H9 (cell line): ENCODE measurements at regions not wholly inside any gene's neighbourhood (a gene's known extent, or its start where the extent isn't known, plus 50 kb on each side); places are given as distances from the start of the nearest gene placed in this dataset.

ENCODE experiments used
- DNase-seq: peaks from one replicate; pipeline ENCODE4 v3.0.0-alpha.2; 2017
- H2AFZ ChIP-seq: one replicate; pipeline ENCODE4 v1.6.1; 2013; ENCODE audit warnings: mild to moderate bottlenecking, low read length, control low read depth, moderate library complexity
- H2AK5ac ChIP-seq: 2 replicates; pipeline ENCODE4 v1.6.1; 2013; ENCODE audit warnings: low read length, control low read depth, mixed read lengths; ENCODE audit not compliant: insufficient read length
- H2BK120ac ChIP-seq: one replicate; pipeline ENCODE4 v1.6.1; 2013; ENCODE audit warnings: low read depth, mild to moderate bottlenecking, low read length, control low read depth, inconsistent platforms; ENCODE audit not compliant: poor library complexity, severe bottlenecking
- H2BK12ac ChIP-seq: 2 replicates; pipeline ENCODE4 v1.6.1; 2013; ENCODE audit warnings: low read length, control low read depth, mixed read lengths, low read depth; ENCODE audit not compliant: insufficient read length
- H2BK15ac ChIP-seq: 2 replicates; pipeline ENCODE4 v1.6.1; 2013; ENCODE audit warnings: low read depth, low read length, control low read depth
- H2BK20ac ChIP-seq: one replicate; pipeline ENCODE4 v1.6.1; 2013; ENCODE audit warnings: low read depth, mild to moderate bottlenecking, low read length, control low read depth, inconsistent platforms; ENCODE audit not compliant: poor library complexity, severe bottlenecking
- H2BK5ac ChIP-seq: 2 replicates; pipeline ENCODE4 v1.6.1; 2013; ENCODE audit warnings: low read length, control low read depth, mixed read lengths; ENCODE audit not compliant: insufficient read length
- H3K14ac ChIP-seq: 2 replicates; pipeline ENCODE4 v1.6.1; 2013; ENCODE audit warnings: low read length, control low read depth; ENCODE audit not compliant: insufficient read depth
- H3K18ac ChIP-seq: 2 replicates; pipeline ENCODE4 v1.6.1; 2013; ENCODE audit warnings: low read depth, mild to moderate bottlenecking, mixed read lengths, low read length, control low read depth; ENCODE audit not compliant: insufficient read length
- H3K23ac ChIP-seq: 2 replicates; pipeline ENCODE4 v1.6.1; 2013; ENCODE audit warnings: low read length, control low read depth, mixed read lengths, low read depth; ENCODE audit not compliant: insufficient read length
- H3K23me2 ChIP-seq: 2 replicates; pipeline ENCODE4 v1.6.1; 2013; ENCODE audit warnings: low read depth, mild to moderate bottlenecking, mixed read lengths, low read length, control low read depth; ENCODE audit not compliant: insufficient read length, poor library complexity, severe bottlenecking
- H3K27ac ChIP-seq: 2 replicates; pipeline ENCODE4 v1.5.1; 2013; ENCODE audit warnings: low read length, control low read depth, mixed read lengths, low read depth; ENCODE audit not compliant: insufficient read length
- H3K27me3 ChIP-seq: 2 replicates; pipeline ENCODE4 v1.6.1; 2013; ENCODE audit warnings: low read length, control low read depth, inconsistent platforms; ENCODE audit not compliant: insufficient read depth
- H3K4ac ChIP-seq: 2 replicates; pipeline ENCODE4 v1.6.1; 2013; ENCODE audit warnings: low read depth, mild to moderate bottlenecking, control low read depth, inconsistent platforms, low read length, moderate library complexity
- H3K4me1 ChIP-seq: 2 replicates; pipeline ENCODE4 v1.6.1; 2013; ENCODE audit warnings: low read length, control low read depth, inconsistent platforms; ENCODE audit not compliant: insufficient read depth
- H3K4me2 ChIP-seq: 2 replicates; pipeline ENCODE4 v1.6.1; 2013; ENCODE audit warnings: low read length, control low read depth, mixed read lengths; ENCODE audit not compliant: insufficient read length, insufficient read depth
- H3K56ac ChIP-seq: 2 replicates; pipeline ENCODE4 v1.6.1; 2013; ENCODE audit warnings: low read depth, mild to moderate bottlenecking, mixed read lengths, low read length, control low read depth; ENCODE audit not compliant: insufficient read length
- H3K79me1 ChIP-seq: 2 replicates; pipeline ENCODE4 v1.6.1; 2013; ENCODE audit warnings: low read depth, mild to moderate bottlenecking, moderate library complexity, low read length, control low read depth, inconsistent platforms; ENCODE audit not compliant: insufficient read depth, poor library complexity, severe bottlenecking
- H3K79me2 ChIP-seq: 2 replicates; pipeline ENCODE4 v1.6.1; 2013; ENCODE audit warnings: low read length, control low read depth, inconsistent platforms; ENCODE audit not compliant: insufficient read depth
- H3K9ac ChIP-seq: 2 replicates; pipeline ENCODE4 v1.6.1; 2013; ENCODE audit warnings: low read length, control low read depth, mixed read lengths; ENCODE audit not compliant: insufficient read length; ENCODE audit errors: extremely low read depth
- H3K9me3 ChIP-seq: one replicate; pipeline ENCODE4 v1.6.1; 2013; ENCODE audit warnings: low read depth, low read length, inconsistent platforms; ENCODE audit not compliant: control insufficient read depth
- H3T11ph ChIP-seq: one replicate; pipeline ENCODE4 v1.6.1; 2013; ENCODE audit warnings: mild to moderate bottlenecking, low read length, control low read depth, inconsistent platforms
- H4K20me1 ChIP-seq: one replicate; pipeline ENCODE4 v1.6.1; 2013; ENCODE audit not compliant: control insufficient read depth, insufficient read length, insufficient read depth
- H4K5ac ChIP-seq: 2 replicates; pipeline ENCODE4 v1.6.1; 2013; ENCODE audit warnings: low read depth, mild to moderate bottlenecking, mixed read lengths, low read length, control low read depth; ENCODE audit not compliant: insufficient read length
- H4K8ac ChIP-seq: replicated peaks from 2 replicates; pipeline ENCODE4 v1.6.1; 2013; ENCODE audit warnings: low read length, control low read depth, mixed read lengths, low read depth; ENCODE audit not compliant: insufficient read length
- H4K91ac ChIP-seq: 2 replicates; pipeline ENCODE4 v1.6.1; 2013; ENCODE audit warnings: low read depth, mild to moderate bottlenecking, moderate library complexity, mixed read lengths, low read length, control low read depth; ENCODE audit not compliant: insufficient read length
- H3K27ac Mint-ChIP-seq, 3 experiments: 2 replicates in 2 of 3; 3 replicates in 1 of 3; pipeline ENCODE4 v1.8.0; 2020 to 2021; ENCODE audit warnings: mixed read lengths in 3 of 3, mild to moderate bottlenecking in 1 of 3, moderate library complexity in 1 of 3
- H3K27me3 Mint-ChIP-seq: 2 replicates; pipeline ENCODE4 v1.8.0; 2021; ENCODE audit warnings: low read depth, mild to moderate bottlenecking, moderate library complexity, mixed read lengths
- H3K36me3 Mint-ChIP-seq, 3 experiments: 2 replicates in 2 of 3; 3 replicates in 1 of 3; pipeline ENCODE4 v1.8.0; 2020 to 2021; ENCODE audit warnings: low read depth in 3 of 3, mixed read lengths in 3 of 3; ENCODE audit not compliant: insufficient read depth in 1 of 3
- H3K4me1 Mint-ChIP-seq, 2 experiments: 2 replicates each; pipeline ENCODE4 v1.8.0; 2020; ENCODE audit warnings: mixed read lengths in 2 of 2
- H3K4me3 Mint-ChIP-seq, 2 experiments: 2 replicates in 1 of 2; 3 replicates in 1 of 2; pipeline ENCODE4 v1.8.0; 2020 to 2021; ENCODE audit warnings: mild to moderate bottlenecking in 2 of 2, mixed read lengths in 2 of 2, moderate library complexity in 1 of 2
- H3K9me3 Mint-ChIP-seq, 2 experiments: 2 replicates in 1 of 2; 3 replicates in 1 of 2; pipeline ENCODE4 v1.8.0; 2020; ENCODE audit warnings: mild to moderate bottlenecking in 2 of 2, mixed read lengths in 2 of 2, moderate library complexity in 1 of 2
- CTCF ChIP-seq: fragments of 200-600 bp; sonication (generic); conservative IDR thresholded peaks from 3 replicates; pipeline ENCODE4 v1.8.0; 2021; ENCODE audit warnings: antibody characterized with exemption, mild to moderate bottlenecking
- WGBS: extraction: QIAGEN DNeasy Blood & Tissue Kit; methylation state at CpG from one replicate; pipeline ENCODE4 v1.1.7; 2013; ENCODE audit warnings: missing lambda C conversion rate, low lambda C conversion rate, mixed read lengths; ENCODE audit not compliant: insufficient read length; ENCODE audit errors: extremely low coverage; 5-methylcytosine and 5-hydroxymethylcytosine counted together

GRCh38 chr2:193743089-193743488 lies 1548.4 kb upstream of the TMEFF2 start:
- H3K4me1 Mint-ChIP-seq = peaks cover 18 to 21% of the 10 kb centered on the region in 2 experiments
- WGBS = no CpG with 5 or more reads among the region's 4 CpGs
- Histone ChIP-seq H4K91ac (no peak overlapping the region), H2AK5ac (no peak overlapping the region), H4K5ac (no peak overlapping the region), H3K4me2 (no peak overlapping the region), H3K9me3 (no peaks in the 10 kb centered on the region), H2BK15ac (no peak overlapping the region), H3K4ac (no peak overlapping the region), H3K79me2 (no peaks in the 10 kb centered on the region), H2BK120ac (no peak overlapping the region), H3K14ac (no peak overlapping the region), H3K4me1 (no peaks in the 10 kb centered on the region; the same call in 1 of the 2 replicates), H3K27ac (no peak overlapping the region), H2BK20ac (no peak overlapping the region), H3K79me1 (no peaks in the 10 kb centered on the region), H4K8ac (no peak overlapping the region), H3K56ac (no peak overlapping the region), H3T11ph (no peak overlapping the region), H2BK5ac (no peak overlapping the region), H3K18ac (no peak overlapping the region), H3K9ac (no peak overlapping the region), H2AFZ (no peak overlapping the region), H3K27me3 (no peaks in the 10 kb centered on the region; the same call in 1 of the 2 replicates), H4K20me1 (no peaks in the 10 kb centered on the region), H3K23me2 (no peaks in the 10 kb centered on the region), H3K23ac (no peak overlapping the region), H2BK12ac (no peak overlapping the region)
- H3K9me3 Mint-ChIP-seq = peaks cover 19 to 21% of the 10 kb centered on the region in 2 experiments
- no peak overlapping the region for H3K27ac Mint-ChIP-seq
- TF ChIP-seq CTCF = no peak
- peaks cover 65% of the 10 kb centered on the region for H3K27me3 Mint-ChIP-seq
- H3K36me3 Mint-ChIP-seq = peaks cover 2 to 10% (median 3%) of the 10 kb centered on the region in 3 experiments; a peak in 4 of 7 replicates
- no peak overlapping the region for H3K4me3 Mint-ChIP-seq
- no peak for DNase-seq
